ENCODE measurements at regions not wholly inside any gene's neighbourhood (a gene's known extent, or its start where the extent isn't known, plus 50 kb on each side); places are given as distances from the start of the nearest gene placed in this dataset.
"Not testable (repeated sequence)": the region's sequence is repeated elsewhere in the genome, so short reads cannot be mapped to it uniquely, and the experiment has no call there.

- no peak for DNase-seq
Measured at GRCh38 chr2:52414561-52415295, 1352.9 kb upstream of the CHAC2 start.

- not testable (repeated sequence) for DNase-seq
Measured at GRCh38 chr2:52409308-52410118, 1358.1 kb upstream of the CHAC2 start.

GRCh38 chr2:52405980-52406379 lies 1361.6 kb upstream of the CHAC2 start:
- DNase-seq, result no peak

- no peak for DNase-seq
Measured at GRCh38 chr2:52404866-52405265, 1362.7 kb upstream of the CHAC2 start.

- DNase-seq, result no peak
Measured at GRCh38 chr2:52404046-52404445, 1363.6 kb upstream of the CHAC2 start.

GRCh38 chr2:52402128-52402527 lies 1365.5 kb upstream of the CHAC2 start:
- DNase-seq, result no peak

GRCh38 chr2:52396836-52397235 lies 1364.9 kb upstream of the NRXN1 start:
- DNase-seq, result no peak

GRCh38 chr2:52395912-52396311 lies 1364.0 kb upstream of the NRXN1 start:
- no peak for DNase-seq

- DNase-seq, result no peak
Measured at GRCh38 chr2:52391621-52392020, 1359.7 kb upstream of the NRXN1 start.

GRCh38 chr2:52390651-52391050 lies 1358.7 kb upstream of the NRXN1 start:
- no peak for DNase-seq

GRCh38 chr2:52387937-52388590 lies 1356.1 kb upstream of the NRXN1 start:
- DNase-seq, result no peak

- DNase-seq, result no peak
Measured at GRCh38 chr2:52386433-52387030, 1354.6 kb upstream of the NRXN1 start.

- no peak for DNase-seq
Measured at GRCh38 chr2:52383541-52383940, 1351.6 kb upstream of the NRXN1 start.

- DNase-seq, result no peak
Measured at GRCh38 chr2:52369178-52369577, 1337.2 kb upstream of the NRXN1 start.

- no peak for DNase-seq
Measured at GRCh38 chr2:52368141-52368540, 1336.2 kb upstream of the NRXN1 start.

- DNase-seq, result no peak
Measured at GRCh38 chr2:52365946-52366345, 1334.0 kb upstream of the NRXN1 start.

- no peak for DNase-seq
Measured at GRCh38 chr2:52356556-52356955, 1324.6 kb upstream of the NRXN1 start.

GRCh38 chr2:52347292-52347691 lies 1315.4 kb upstream of the NRXN1 start:
- no peak for DNase-seq

- DNase-seq, result no peak
Measured at GRCh38 chr2:52345676-52346075, 1313.7 kb upstream of the NRXN1 start.

- no peak for DNase-seq
Measured at GRCh38 chr2:52345082-52345481, 1313.2 kb upstream of the NRXN1 start.

GRCh38 chr2:52343706-52344266 lies 1311.9 kb upstream of the NRXN1 start:
- no peak for DNase-seq

GRCh38 chr2:52343010-52343409 lies 1311.1 kb upstream of the NRXN1 start:
- no peak for DNase-seq

- no peak for DNase-seq
Measured at GRCh38 chr2:52342458-52342857, 1310.5 kb upstream of the NRXN1 start.

Data from NCI-H187 treated with DMSO at 0.1 percent for 48 hours (cell line).